ENCODE measurements at regions not wholly inside any gene's neighbourhood (a gene's known extent, or its start where the extent isn't known, plus 50 kb on each side); places are given as distances from the start of the nearest gene placed in this dataset.

DNA sequence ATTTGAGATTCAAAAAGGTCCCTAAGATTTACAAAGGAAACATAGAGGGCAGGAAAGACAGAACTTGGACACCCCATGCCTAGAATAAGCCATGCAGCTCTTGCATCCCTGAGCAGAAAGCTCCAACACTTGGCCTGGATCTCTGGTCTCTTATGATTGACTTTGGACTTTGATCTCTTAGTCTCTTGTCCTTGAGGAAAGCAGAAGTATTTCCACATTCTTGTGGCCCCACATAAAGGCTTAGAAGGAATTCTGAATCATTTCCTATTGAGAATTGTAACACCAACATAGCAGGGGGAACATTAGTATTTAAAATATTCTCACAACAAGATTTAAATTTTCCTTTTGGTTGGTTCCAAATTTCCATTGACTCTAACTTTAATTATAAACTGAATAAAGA, 283.7 kb upstream of the PRKD1 start:
- no peak for DNase-seq (ENCODE audit: low spot score, unreplicated experiment)
- H3K9me3 Mint-ChIP-seq (ENCODE audit: low read depth), result no peaks in the 10 kb centered on the region
- no peaks in the 10 kb centered on the region for H3K36me3 Mint-ChIP-seq (ENCODE audit: insufficient read depth)
- TF ChIP-seq, protein P1, sequence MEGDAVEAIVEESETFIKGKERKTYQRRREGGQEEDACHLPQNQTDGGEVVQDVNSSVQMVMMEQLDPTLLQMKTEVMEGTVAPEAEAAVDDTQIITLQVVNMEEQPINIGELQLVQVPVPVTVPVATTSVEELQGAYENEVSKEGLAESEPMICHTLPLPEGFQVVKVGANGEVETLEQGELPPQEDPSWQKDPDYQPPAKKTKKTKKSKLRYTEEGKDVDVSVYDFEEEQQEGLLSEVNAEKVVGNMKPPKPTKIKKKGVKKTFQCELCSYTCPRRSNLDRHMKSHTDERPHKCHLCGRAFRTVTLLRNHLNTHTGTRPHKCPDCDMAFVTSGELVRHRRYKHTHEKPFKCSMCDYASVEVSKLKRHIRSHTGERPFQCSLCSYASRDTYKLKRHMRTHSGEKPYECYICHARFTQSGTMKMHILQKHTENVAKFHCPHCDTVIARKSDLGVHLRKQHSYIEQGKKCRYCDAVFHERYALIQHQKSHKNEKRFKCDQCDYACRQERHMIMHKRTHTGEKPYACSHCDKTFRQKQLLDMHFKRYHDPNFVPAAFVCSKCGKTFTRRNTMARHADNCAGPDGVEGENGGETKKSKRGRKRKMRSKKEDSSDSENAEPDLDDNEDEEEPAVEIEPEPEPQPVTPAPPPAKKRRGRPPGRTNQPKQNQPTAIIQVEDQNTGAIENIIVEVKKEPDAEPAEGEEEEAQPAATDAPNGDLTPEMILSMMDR (IDR thresholded peaks at IDR 0.05; ENCODE audit: unreplicated experiment), result no peak
- no peaks in the 10 kb centered on the region for H3K27me3 Mint-ChIP-seq
- H3K27ac Mint-ChIP-seq, result no peak overlapping the region
- H3K4me1 Mint-ChIP-seq (ENCODE audit: low read depth), result no peaks in the 10 kb centered on the region
- no peak overlapping the region for H3K4me3 Mint-ChIP-seq (ENCODE audit: low read depth)

DNA sequence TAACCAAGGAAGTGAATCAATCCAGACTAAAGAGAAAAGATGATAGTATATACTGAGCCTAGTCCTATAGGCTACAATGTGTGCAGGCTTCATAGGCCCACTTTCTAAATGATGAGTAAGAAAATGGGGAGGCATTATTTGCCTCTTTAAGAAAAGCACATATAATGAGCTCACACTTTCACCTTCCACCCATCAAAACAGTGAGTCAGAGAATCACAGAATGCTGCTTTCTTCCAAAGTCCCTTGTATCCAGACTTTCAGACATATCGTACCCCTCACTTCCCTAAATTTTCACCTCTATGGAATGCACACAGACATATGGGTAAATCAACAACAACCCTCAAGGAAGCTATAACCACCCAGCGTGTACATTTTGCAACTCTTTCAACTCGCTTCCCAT, 286.4 kb upstream of the PRKD1 start:
- H3K27ac Mint-ChIP-seq, result no peak overlapping the region
- no peak for DNase-seq (ENCODE audit: low spot score, unreplicated experiment)
- TF ChIP-seq, protein P1 (IDR thresholded peaks at IDR 0.05; ENCODE audit: unreplicated experiment), result no peak
- H3K4me3 Mint-ChIP-seq (ENCODE audit: low read depth), result no peak overlapping the region
- H3K27me3 Mint-ChIP-seq, result no peaks in the 10 kb centered on the region
- no peaks in the 10 kb centered on the region for H3K36me3 Mint-ChIP-seq (ENCODE audit: insufficient read depth)
- H3K9me3 Mint-ChIP-seq (ENCODE audit: low read depth), result no peaks in the 10 kb centered on the region
- no peaks in the 10 kb centered on the region for H3K4me1 Mint-ChIP-seq (ENCODE audit: low read depth)

DNA sequence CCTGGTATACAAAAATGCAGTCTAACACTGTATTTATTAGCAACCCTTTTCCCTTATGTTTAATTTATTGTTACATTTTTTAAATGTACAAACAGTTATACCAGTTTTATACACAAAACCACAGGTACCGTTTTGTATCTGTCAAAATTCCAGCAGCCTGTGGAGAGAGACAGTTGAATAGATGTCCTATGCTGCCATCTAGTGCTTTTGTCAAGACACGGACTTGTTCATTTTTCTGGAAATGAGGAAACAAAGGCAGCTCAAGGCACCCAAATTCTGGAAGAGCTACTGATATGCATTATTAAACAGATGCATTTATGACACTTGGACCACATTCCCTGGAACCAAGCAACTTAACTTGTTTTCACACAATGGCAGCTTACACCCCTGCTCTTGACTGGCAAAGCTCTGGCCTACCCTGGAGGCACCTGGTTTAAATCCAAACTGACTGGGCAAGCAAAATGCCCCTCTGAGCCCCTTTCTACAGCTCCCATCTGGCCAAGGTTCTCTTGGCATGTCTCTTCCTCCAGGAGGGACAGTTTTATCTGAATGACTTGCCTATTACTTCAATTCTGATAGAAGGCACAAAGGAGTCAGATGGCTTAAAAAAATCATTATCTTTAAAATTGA, 286.9 kb upstream of the PRKD1 start:
- H3K27me3 Mint-ChIP-seq, result no peaks in the 10 kb centered on the region
- TF ChIP-seq, protein P1 (IDR thresholded peaks at IDR 0.05; ENCODE audit: unreplicated experiment), result peak; percentile 83
- H3K9me3 Mint-ChIP-seq (ENCODE audit: low read depth), result no peaks in the 10 kb centered on the region
- no peaks in the 10 kb centered on the region for H3K36me3 Mint-ChIP-seq (ENCODE audit: insufficient read depth)
- no peak overlapping the region for H3K4me3 Mint-ChIP-seq (ENCODE audit: low read depth)
- no peak for DNase-seq (ENCODE audit: low spot score, unreplicated experiment)
- no peak overlapping the region for H3K27ac Mint-ChIP-seq
- H3K4me1 Mint-ChIP-seq (ENCODE audit: low read depth), result no peaks in the 10 kb centered on the region

DNA sequence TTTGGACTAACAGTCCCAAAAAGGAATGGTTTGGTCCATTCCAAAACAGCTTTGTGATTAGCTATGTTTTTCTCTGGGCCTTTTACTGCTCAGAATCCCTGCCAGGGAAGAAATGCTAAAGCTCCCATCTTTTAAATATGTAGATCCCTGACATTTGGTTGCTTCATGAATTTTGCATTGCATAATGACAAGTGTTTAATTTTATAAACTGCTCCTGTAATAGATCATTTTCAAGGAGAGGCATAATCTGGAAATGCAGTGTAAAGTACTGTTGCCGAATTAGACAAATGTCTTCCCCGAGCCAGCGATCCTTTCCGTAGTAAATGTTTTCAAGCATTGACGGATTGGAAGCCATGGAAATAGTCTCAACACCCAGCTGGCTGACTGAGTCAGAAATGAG, 291.3 kb upstream of the PRKD1 start:
- TF ChIP-seq, protein P1 (IDR thresholded peaks at IDR 0.05; ENCODE audit: unreplicated experiment), result no peak
- Mint-ChIP-seq H3K27ac (no peak overlapping the region), H3K9me3 (ENCODE audit: low read depth) (no peaks in the 10 kb centered on the region), H3K27me3 (no peaks in the 10 kb centered on the region), H3K36me3 (ENCODE audit: insufficient read depth) (no peaks in the 10 kb centered on the region), H3K4me3 (ENCODE audit: low read depth) (no peak overlapping the region), H3K4me1 (ENCODE audit: low read depth) (peaks cover 8% of the 10 kb centered on the region)
- DNase-seq (ENCODE audit: low spot score, unreplicated experiment), result no peak

DNA sequence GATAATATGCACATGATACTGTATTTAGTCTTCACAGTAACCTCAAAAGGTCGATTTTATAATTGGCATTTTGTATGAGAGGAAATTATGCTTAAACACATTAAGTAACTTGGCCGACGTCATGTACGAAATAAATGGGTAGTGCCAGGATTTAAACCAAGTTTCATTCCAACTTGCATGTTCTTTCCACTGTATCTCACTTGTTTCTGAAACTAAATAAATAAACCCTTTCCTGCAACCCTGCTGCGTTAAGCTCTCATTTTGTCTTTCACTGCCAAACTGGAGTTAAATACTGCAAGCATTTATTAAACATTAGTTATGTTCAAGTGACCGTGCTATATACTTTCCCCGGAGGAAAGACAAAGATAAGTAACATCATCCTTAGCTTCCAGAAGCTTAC, 293.9 kb upstream of the PRKD1 start:
- no peaks in the 10 kb centered on the region for H3K9me3 Mint-ChIP-seq (ENCODE audit: low read depth)
- H3K4me1 Mint-ChIP-seq (ENCODE audit: low read depth), result peaks cover 8% of the 10 kb centered on the region
- H3K36me3 Mint-ChIP-seq (ENCODE audit: insufficient read depth), result no peaks in the 10 kb centered on the region
- H3K4me3 Mint-ChIP-seq (ENCODE audit: low read depth), result no peak overlapping the region
- DNase-seq (ENCODE audit: low spot score, unreplicated experiment), result no peak
- no peak overlapping the region for H3K27ac Mint-ChIP-seq
- H3K27me3 Mint-ChIP-seq, result no peaks in the 10 kb centered on the region
- TF ChIP-seq, protein P1 (IDR thresholded peaks at IDR 0.05; ENCODE audit: unreplicated experiment), result no peak

All from progenitor cell of endocrine pancreas (in vitro differentiated cells).